Skeletal muscle satellite cell (primary cell): ENCODE measurements at regions not wholly inside any gene's neighbourhood (a gene's known extent, or its start where the extent isn't known, plus 50 kb on each side); places are given as distances from the start of the nearest gene placed in this dataset.
"Not testable (repeated sequence)": the region's sequence is repeated elsewhere in the genome, so short reads cannot be mapped to it uniquely, and the experiment has no call there.

Experiments used
- H3K27me3 ChIP-seq: 2 replicates; pipeline ENCODE4 v1.7.0; 2013; ENCODE audit warnings: low read length; ENCODE audit not compliant: control insufficient read depth, insufficient read depth
- H3K36me3 ChIP-seq: 2 replicates; pipeline ENCODE4 v1.7.0; 2013; ENCODE audit warnings: mild to moderate bottlenecking, control low read depth, low read length; ENCODE audit not compliant: insufficient read depth
- H3K4me1 ChIP-seq: 2 replicates; pipeline ENCODE4 v1.7.0; 2013; ENCODE audit warnings: low read length; ENCODE audit not compliant: control insufficient read depth, insufficient read depth
- H3K4me2 ChIP-seq: 2 replicates; pipeline ENCODE4 v1.7.0; 2013; ENCODE audit warnings: mild to moderate bottlenecking, low read length
- H3K4me3 ChIP-seq: 2 replicates; pipeline ENCODE4 v1.7.0; 2013; ENCODE audit warnings: low read length
- H3K9ac ChIP-seq: 2 replicates; pipeline ENCODE4 v1.7.0; 2013; ENCODE audit warnings: mild to moderate bottlenecking, low read depth, low read length, moderate library complexity
- H3K9me3 ChIP-seq: replicated peaks from 2 replicates; pipeline ENCODE4 v1.7.0; 2013; ENCODE audit warnings: mild to moderate bottlenecking, control low read depth, low read length

GRCh38 chr14:27270716-27271115 is 672.9 kb upstream of the NOVA1 start:
- Histone ChIP-seq H3K4me2 (no peak overlapping the region), H3K27me3 (no peaks in the 10 kb centered on the region), H3K9me3 (no peaks in the 10 kb centered on the region), H3K36me3 (no peaks in the 10 kb centered on the region), H3K9ac (no peak overlapping the region), H3K4me1 (no peaks in the 10 kb centered on the region), H3K4me3 (no peak overlapping the region)

DNA sequence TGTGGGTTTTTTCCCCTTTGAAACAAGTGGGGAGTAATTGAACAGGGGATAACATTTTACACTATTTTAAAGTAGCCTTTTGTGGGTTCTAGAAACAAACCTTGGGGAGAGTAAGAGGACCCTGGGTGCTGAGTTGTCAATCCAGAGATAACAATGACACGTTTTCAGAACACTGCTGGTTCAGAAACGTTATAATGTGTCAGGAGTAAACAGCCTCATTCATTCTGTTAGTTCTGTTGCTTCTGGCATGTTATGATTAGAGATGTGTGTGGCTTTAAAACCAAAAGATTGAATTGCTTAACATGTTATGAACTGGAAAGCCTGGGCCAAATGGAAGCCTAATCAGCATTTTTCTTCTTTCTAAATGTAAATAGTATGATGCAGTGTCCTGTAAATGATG is 680.5 kb upstream of the NOVA1 start:
- peaks cover 2% of the 10 kb centered on the region for H3K9me3 ChIP-seq
- no peak overlapping the region for H3K4me3 ChIP-seq
- H3K4me2 ChIP-seq = no peak overlapping the region
- no peaks in the 10 kb centered on the region for H3K27me3 ChIP-seq
- H3K4me1 ChIP-seq = no peaks in the 10 kb centered on the region
- H3K36me3 ChIP-seq = no peaks in the 10 kb centered on the region
- no peak overlapping the region for H3K9ac ChIP-seq

DNA sequence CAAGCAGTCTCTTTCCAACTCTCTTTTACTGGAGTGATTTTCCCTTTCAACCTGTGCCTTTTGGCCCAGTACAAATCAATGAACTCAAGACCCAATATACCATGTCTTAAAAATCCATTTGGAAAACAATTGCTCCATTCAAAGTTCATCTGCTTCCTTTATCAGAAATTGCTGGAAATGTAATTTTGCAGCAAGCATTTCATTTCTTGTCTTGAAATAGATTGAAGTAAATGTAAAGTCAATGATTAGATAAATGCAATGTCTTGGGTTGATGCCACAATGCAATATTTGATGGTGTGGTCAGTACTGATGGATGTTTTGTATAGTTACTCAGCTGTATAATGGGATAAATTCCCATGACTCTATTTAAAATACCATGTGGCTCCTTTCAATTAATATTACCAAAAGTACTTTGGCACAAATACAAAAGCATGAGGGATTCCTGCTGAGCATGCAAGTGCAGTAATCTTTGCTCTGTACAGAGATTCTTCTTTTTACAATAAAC is 707.7 kb upstream of the NOVA1 start:
- Histone ChIP-seq H3K4me2 (no peak overlapping the region), H3K9ac (no peak overlapping the region), H3K9me3 (no peaks in the 10 kb centered on the region), H3K27me3 (no peaks in the 10 kb centered on the region), H3K4me3 (no peak overlapping the region), H3K36me3 (no peaks in the 10 kb centered on the region), H3K4me1 (no peaks in the 10 kb centered on the region)

- not testable (repeated sequence) for H3K36me3 ChIP-seq, H3K4me3 ChIP-seq, H3K4me1 ChIP-seq, H3K4me2 ChIP-seq, H3K27me3 ChIP-seq, H3K9ac ChIP-seq, H3K9me3 ChIP-seq
Observed at GRCh38 chr14:27312730-27313129, 714.9 kb upstream of the NOVA1 start.

- Histone ChIP-seq H3K4me2 (no peak overlapping the region), H3K4me3 (no peak overlapping the region), H3K9me3 (no peaks in the 10 kb centered on the region), H3K27me3 (no peaks in the 10 kb centered on the region), H3K4me1 (no peaks in the 10 kb centered on the region), H3K9ac (no peak overlapping the region), H3K36me3 (no peaks in the 10 kb centered on the region)
Observed at GRCh38 chr14:27314231-27314630, 716.4 kb upstream of the NOVA1 start.

DNA sequence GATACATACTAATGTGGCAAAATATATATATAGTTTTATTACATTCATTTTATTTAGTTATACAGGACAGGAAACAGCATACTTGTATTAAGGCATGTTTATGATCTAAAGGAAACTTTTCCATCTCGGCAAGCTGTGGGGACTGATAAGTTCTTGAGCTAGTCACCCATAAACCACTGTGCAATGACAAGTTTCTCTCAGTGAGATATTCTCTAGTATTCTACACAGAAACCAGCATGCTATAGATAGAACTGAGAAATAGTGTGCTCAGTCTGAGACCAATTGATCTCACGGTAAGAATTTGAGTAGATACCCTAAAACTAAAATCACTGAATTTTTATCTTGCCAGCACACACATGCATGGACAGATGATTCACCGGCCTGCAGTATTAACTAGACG is 717.6 kb upstream of the NOVA1 start:
- Histone ChIP-seq H3K4me2 (no peak overlapping the region), H3K36me3 (no peaks in the 10 kb centered on the region), H3K4me1 (no peaks in the 10 kb centered on the region), H3K9me3 (no peaks in the 10 kb centered on the region), H3K9ac (no peak overlapping the region), H3K27me3 (no peaks in the 10 kb centered on the region), H3K4me3 (no peak overlapping the region)

- Histone ChIP-seq H3K4me2 (no peak overlapping the region), H3K27me3 (no peaks in the 10 kb centered on the region), H3K9ac (no peak overlapping the region), H3K9me3 (no peaks in the 10 kb centered on the region), H3K36me3 (no peaks in the 10 kb centered on the region), H3K4me1 (no peaks in the 10 kb centered on the region), H3K4me3 (no peak overlapping the region)
Observed at GRCh38 chr14:27315947-27316346, 718.1 kb upstream of the NOVA1 start.

- Histone ChIP-seq H3K4me2 (no peak overlapping the region), H3K36me3 (no peaks in the 10 kb centered on the region), H3K9ac (no peak overlapping the region), H3K4me3 (no peak overlapping the region), H3K4me1 (no peaks in the 10 kb centered on the region), H3K9me3 (no peaks in the 10 kb centered on the region), H3K27me3 (no peaks in the 10 kb centered on the region)
Observed at GRCh38 chr14:27318774-27319420, 721.1 kb upstream of the NOVA1 start.

DNA sequence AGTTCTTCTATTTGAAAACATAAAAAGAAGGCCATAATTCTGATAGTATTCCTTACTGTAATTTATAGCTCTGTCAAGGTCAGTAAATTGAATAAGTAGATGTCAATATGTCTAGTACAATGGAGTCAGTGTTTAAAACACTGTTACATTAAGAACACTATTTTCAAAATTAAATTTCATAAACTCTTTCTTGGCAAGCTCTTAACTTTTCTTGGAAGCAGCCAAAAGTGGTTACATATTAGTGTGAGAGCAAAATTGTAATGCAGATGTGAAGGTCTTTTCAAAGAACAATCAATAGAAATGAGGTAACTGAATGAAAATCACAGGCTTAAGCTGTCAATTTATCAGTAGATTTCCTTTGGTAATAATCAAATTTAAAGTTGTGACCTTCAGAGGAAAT is 722.4 kb upstream of the NOVA1 start:
- no peaks in the 10 kb centered on the region for H3K4me1 ChIP-seq
- H3K4me2 ChIP-seq = no peak overlapping the region
- H3K4me3 ChIP-seq = no peak overlapping the region
- H3K9me3 ChIP-seq = no peaks in the 10 kb centered on the region
- H3K36me3 ChIP-seq = no peaks in the 10 kb centered on the region
- H3K9ac ChIP-seq = no peak overlapping the region
- H3K27me3 ChIP-seq = no peaks in the 10 kb centered on the region

GRCh38 chr14:27327095-27327494 is 729.3 kb upstream of the NOVA1 start:
- H3K9ac ChIP-seq = no peak overlapping the region
- no peaks in the 10 kb centered on the region for H3K4me1 ChIP-seq
- no peaks in the 10 kb centered on the region for H3K36me3 ChIP-seq
- no peak overlapping the region for H3K4me3 ChIP-seq
- no peaks in the 10 kb centered on the region for H3K27me3 ChIP-seq
- H3K9me3 ChIP-seq = no peaks in the 10 kb centered on the region
- H3K4me2 ChIP-seq = no peak overlapping the region

- H3K27me3 ChIP-seq = no peaks in the 10 kb centered on the region
- H3K36me3 ChIP-seq = no peaks in the 10 kb centered on the region
- H3K9ac ChIP-seq = no peak overlapping the region
- no peak overlapping the region for H3K4me2 ChIP-seq
- no peaks in the 10 kb centered on the region for H3K9me3 ChIP-seq
- no peak overlapping the region for H3K4me3 ChIP-seq
- H3K4me1 ChIP-seq = no peaks in the 10 kb centered on the region
Observed at GRCh38 chr14:27338012-27338411, 740.2 kb upstream of the NOVA1 start.

DNA sequence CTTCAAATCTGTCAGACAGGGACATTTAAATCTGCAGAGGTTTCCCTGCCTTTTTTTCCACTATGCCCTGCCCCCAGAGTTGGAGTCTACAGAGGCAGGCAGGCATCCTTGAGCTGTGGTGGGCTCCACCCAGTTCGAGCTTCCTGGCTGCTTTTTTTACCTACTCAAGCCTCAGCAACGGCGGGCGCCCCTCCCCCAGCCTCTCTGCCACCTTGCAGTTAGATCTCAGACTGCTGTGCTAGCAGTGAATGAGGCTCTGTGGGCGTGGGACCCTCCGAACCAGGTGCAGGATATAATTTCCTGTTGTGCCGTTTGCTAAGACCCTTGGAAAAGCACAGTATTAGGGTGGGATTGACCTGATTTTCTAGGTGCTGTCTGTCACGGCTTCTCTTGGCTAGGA is 765.2 kb upstream of the NOVA1 start:
- H3K4me2 ChIP-seq, H3K27me3 ChIP-seq, H3K36me3 ChIP-seq, H3K9me3 ChIP-seq, H3K4me1 ChIP-seq, H3K4me3 ChIP-seq, H3K9ac ChIP-seq: not testable (repeated sequence)
